BJ (cell line): ENCODE measurements at regions not wholly inside any gene's neighbourhood (a gene's known extent, or its start where the extent isn't known, plus 50 kb on each side); places are given as distances from the start of the nearest gene placed in this dataset.

Experiments
- CTCF ChIA-PET: fragments of 350-600 bp; formaldehyde crosslinking; extraction: SDS; loops from one replicate; lab custom pipeline; 2021; ENCODE audit warnings: antibody characterized with exemption, inconsistent platforms; lab: Yijun Ruan, JAX
- POLR2A ChIA-PET: fragments of 300-600 bp; sonication (Branson Sonifier 250); formaldehyde crosslinking; extraction: SDS; loops from one replicate; lab custom pipeline; 2021; ENCODE audit warnings: antibody characterized with exemption; lab: Charles Lee
- DNase-seq: peaks from one replicate; pipeline ENCODE4 v3.0.0-alpha.2; 2011; ENCODE audit warnings: low read depth
- H3K27me3 ChIP-seq: 2 replicates; pipeline ENCODE4 v1.6.0; 2011; ENCODE audit warnings: low read length; ENCODE audit not compliant: control insufficient read depth, insufficient read depth
- H3K36me3 ChIP-seq: 2 replicates; pipeline ENCODE4 v1.5.1; 2011; ENCODE audit warnings: low read length; ENCODE audit not compliant: control insufficient read depth, insufficient read depth
- H3K4me3 ChIP-seq: 2 replicates; pipeline ENCODE4 v1.5.1; 2011; ENCODE audit warnings: low read depth, mild to moderate bottlenecking, control low read depth, low read length
- TF ChIP-seq, protein P1 (sequence below): IDR thresholded peaks from 2 replicates; pipeline ENCODE4 v1.5.1; 2011; ENCODE audit warnings: low read depth, mild to moderate bottlenecking, control low read depth, inconsistent platforms, low read length, moderate library complexity; ENCODE audit not compliant: insufficient read depth

DNA sequence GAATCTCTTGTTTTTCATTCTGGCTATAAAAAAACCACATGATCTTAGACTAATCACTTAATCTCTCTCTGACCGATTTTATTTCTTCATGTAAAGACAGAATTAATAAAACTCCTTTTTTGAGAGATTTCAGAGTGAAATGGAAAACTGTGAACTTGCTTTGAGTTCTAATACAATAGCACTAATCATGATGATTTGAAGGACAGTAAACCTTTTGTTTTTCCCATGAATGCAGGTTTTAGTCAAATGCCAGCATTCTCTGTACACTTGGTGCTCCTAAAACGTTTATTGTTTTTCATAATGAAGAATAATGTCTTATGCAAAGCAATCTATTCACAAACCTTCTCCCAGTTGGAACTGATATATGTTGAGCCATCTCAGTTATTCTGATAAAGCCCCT, 86.8 kb downstream of the SLC24A2 start:
- DNase-seq, result no peak
- no peak overlapping the region for H3K4me3 ChIP-seq
- ChIA-PET POLR2A (no interaction called here), CTCF (no interaction called here)
- TF ChIP-seq, protein P1, sequence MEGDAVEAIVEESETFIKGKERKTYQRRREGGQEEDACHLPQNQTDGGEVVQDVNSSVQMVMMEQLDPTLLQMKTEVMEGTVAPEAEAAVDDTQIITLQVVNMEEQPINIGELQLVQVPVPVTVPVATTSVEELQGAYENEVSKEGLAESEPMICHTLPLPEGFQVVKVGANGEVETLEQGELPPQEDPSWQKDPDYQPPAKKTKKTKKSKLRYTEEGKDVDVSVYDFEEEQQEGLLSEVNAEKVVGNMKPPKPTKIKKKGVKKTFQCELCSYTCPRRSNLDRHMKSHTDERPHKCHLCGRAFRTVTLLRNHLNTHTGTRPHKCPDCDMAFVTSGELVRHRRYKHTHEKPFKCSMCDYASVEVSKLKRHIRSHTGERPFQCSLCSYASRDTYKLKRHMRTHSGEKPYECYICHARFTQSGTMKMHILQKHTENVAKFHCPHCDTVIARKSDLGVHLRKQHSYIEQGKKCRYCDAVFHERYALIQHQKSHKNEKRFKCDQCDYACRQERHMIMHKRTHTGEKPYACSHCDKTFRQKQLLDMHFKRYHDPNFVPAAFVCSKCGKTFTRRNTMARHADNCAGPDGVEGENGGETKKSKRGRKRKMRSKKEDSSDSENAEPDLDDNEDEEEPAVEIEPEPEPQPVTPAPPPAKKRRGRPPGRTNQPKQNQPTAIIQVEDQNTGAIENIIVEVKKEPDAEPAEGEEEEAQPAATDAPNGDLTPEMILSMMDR, result no peak
- H3K27me3 ChIP-seq, result no peaks in the 10 kb centered on the region
- no peaks in the 10 kb centered on the region for H3K36me3 ChIP-seq

DNA sequence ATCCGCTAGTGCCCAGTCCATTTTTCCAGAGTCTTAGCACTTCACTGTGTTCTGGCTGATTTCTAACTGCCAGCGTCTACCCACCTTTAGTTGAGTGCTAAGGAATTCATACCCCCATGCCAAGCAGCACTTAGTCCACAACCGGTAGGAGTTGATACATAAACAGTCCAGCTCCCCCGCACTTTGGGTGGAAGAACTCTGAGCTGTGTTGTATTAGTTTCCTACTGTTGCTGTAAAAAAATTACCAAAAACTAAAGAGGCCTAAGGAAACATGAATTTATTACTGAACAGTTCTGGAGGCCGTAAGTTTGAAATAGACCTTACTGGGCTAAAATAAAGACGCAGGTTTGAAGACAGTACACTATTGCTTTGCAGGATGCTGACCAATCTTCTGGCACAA, 87.6 kb downstream of the SLC24A2 start:
- H3K4me3 ChIP-seq, result no peak overlapping the region
- no peak for DNase-seq
- no peaks in the 10 kb centered on the region for H3K27me3 ChIP-seq
- CTCF ChIA-PET, result no interaction called here
- no peaks in the 10 kb centered on the region for H3K36me3 ChIP-seq
- TF ChIP-seq, protein P1, result no peak
- POLR2A ChIA-PET, result no interaction called here

DNA sequence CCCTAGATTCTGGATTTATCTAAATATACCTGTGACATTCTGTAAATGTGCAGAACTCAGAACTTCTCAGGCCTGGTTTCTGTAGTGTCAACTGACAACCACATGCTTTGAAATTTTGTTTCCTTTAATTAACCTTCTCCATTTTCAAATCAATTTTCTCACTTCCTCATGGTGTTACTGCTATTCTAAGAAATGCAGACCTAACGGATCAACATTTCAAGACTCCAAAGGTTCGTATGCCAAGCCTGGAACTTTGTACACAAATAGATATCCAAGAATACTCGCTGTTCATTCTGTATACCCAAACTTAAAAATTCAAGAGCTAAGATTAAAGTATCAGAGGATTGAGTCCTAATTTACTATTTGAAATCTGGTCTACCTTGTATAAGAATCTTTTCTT, 88.1 kb downstream of the SLC24A2 start:
- Histone ChIP-seq H3K36me3 (no peaks in the 10 kb centered on the region), H3K4me3 (no peak overlapping the region), H3K27me3 (no peaks in the 10 kb centered on the region)
- DNase-seq, result no peak
- TF ChIP-seq, protein P1, result no peak
- CTCF ChIA-PET, result no interaction called here
- POLR2A ChIA-PET, result no interaction called here

DNA sequence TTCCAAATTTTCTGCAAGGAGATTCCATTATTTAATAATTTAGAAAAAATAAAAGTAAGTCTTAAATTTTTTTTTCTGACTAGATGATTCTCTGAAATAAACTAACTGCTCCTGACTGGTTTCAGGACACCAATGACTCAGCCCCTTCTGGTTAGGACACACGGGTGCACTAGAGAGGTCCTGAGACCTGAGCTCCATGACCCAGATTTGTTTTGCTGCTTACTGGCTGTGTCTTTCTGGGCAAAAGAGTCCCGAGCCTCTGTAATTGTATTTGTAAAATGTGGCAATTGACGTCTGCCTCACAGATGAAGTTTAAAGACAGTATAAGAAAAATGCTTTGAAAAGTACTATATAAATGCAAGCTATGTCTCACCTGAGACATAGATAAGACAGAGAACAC, 89.1 kb downstream of the SLC24A2 start:
- no peak for DNase-seq
- Histone ChIP-seq H3K36me3 (no peaks in the 10 kb centered on the region), H3K4me3 (no peak overlapping the region), H3K27me3 (no peaks in the 10 kb centered on the region)
- ChIA-PET POLR2A (no interaction called here), CTCF (no interaction called here)
- TF ChIP-seq, protein P1, result no peak

DNA sequence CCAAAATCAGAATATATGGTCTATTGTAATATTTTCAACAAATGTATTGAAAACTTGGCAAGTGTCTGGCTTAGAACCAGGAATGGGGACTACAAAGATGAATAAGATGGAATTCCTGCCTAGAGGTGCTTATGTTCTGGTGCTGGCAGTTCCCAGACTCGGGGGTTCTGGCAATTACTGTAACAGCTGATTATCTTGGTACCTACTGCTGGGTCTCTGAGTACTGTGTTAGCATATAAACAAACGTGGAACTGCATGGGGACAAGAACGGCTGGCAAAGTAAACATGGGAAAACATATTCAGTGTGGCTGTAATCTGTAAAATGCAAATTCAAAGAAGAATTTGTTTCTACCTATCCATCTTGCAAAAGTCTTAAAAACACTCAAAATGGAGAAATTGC, 89.9 kb downstream of the SLC24A2 start:
- no peak for DNase-seq
- ChIA-PET POLR2A (no interaction called here), CTCF (no interaction called here)
- no peaks in the 10 kb centered on the region for H3K36me3 ChIP-seq
- TF ChIP-seq, protein P1, result no peak
- no peaks in the 10 kb centered on the region for H3K27me3 ChIP-seq
- H3K4me3 ChIP-seq, result no peak overlapping the region
